GM18499 (cell line): ENCODE measurements at regions not wholly inside any gene's neighbourhood (a gene's known extent, or its start where the extent isn't known, plus 50 kb on each side); places are given as distances from the start of the nearest gene placed in this dataset.

Source experiments
- ATAC-seq: cut with Tn5 transposase; IDR thresholded peaks from one replicate; pipeline ENCODE4 v1.9.1; 2021; ENCODE audit warnings: moderate number of reproducible peaks; ENCODE audit not compliant: insufficient read depth, unreplicated experiment

DNA sequence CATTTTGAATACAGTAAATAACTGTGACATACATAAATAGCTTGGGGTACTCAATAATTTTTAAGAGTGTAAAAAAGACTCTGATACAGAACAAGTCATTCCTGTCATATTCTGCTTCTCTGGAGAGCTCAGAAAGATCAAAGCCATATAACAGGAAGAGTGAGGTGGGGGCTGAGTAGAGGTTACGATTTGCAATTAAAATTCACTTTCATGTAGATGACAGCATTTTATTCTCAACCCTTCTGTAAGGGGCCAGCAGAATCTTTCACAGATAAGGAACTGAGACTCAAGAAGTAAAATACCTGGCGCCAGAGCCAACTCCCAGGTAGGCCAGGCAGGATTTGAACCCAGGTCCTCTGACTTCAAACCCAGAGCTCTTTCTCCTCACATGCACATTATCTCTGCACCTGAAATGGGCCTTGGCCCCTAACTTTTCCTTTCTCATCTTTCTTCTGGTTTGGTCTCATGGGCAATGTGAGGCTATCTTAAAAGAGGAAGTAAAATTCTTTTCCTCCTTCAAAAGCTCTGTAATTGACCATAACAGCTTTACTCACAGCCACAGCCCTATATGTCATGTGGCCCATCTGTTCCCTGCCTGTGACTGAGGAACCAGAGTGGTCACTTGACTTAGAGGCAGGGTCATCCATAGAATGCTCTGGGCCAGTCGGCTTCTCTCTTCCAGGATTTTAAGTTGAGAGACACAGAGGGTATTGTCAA lies 80.9 kb upstream of the SYT6 start:
- peak; percentile 73 for ATAC-seq

DNA sequence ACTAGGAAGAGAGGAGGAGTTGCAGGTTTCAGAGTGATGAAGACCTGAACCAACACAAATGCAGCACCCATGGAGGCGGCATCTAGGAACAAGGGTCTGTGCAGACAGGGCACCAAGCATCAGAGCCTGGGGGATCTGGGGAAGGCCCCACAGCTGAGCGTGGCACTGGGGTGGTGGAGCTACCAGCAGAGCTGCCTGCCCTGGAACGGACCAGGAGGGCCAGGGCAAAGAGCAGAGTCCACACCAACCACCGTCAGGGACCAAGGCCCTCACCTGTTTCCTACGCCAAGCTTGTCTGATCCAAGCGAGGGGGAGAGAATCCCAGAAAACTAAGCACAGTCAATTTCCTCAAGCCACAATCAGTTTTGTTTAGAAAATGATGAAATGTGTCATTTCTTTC lies 79.0 kb upstream of the SYT6 start:
- no peak for ATAC-seq

DNA sequence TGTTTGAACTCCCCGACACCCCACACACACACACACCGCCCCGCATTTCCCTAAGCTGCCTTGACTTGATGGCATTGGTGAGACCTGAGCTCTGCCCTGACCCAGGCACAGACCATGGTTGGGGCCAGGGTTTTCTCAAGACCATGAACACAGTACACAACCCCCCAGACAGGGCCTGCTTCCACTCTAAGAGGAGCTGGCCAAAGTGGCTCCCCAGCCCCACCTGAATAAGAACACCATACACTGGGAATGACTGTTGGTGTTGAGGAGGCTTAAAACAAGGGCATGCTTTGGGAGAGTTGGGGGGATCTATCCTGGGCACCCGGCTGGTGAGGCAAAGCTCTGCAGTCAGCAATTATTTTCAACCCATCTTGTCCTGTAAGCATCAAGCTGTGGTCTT lies 77.6 kb upstream of the SYT6 start:
- ATAC-seq, result no peak

DNA sequence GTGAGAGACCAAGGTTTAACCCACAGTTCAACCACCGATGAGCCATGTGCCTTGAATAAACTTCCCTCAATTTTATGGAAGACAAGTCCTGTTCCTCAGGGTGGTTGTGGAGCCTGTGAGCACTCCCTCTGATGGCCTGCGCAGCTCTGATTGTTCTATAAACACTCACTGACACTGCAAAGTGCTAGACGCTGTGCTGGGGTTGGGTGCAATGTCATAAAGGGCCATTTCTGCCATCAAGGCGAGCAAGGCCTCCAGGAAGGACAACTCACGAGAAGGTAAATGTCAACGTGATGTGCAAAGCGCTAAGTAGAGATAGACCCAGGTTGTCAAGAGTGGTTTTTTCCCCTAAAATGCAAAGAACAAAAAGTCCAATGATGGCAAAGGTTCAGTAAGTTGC lies 75.7 kb upstream of the SYT6 start:
- no peak for ATAC-seq

DNA sequence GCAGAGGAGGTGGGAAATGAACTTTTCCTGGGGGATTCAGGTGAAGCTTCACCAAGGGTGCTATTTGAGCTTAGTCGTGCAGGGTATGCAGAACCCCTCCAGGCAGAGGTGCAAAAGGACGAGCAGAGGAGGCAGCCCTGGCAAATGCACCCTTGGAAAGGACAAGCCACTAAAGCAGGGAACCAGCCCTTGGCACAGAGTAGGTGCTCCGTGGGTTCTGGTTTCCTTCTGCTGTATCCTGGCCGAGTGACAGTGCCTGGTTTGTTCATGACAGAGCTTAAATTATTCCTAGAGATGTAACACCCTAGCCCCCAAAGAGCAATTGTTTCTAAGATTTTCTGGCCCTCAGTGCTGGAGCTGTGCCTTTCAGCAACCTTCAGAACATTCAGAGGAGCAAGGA lies 73.4 kb upstream of the SYT6 start:
- ATAC-seq, result no peak

DNA sequence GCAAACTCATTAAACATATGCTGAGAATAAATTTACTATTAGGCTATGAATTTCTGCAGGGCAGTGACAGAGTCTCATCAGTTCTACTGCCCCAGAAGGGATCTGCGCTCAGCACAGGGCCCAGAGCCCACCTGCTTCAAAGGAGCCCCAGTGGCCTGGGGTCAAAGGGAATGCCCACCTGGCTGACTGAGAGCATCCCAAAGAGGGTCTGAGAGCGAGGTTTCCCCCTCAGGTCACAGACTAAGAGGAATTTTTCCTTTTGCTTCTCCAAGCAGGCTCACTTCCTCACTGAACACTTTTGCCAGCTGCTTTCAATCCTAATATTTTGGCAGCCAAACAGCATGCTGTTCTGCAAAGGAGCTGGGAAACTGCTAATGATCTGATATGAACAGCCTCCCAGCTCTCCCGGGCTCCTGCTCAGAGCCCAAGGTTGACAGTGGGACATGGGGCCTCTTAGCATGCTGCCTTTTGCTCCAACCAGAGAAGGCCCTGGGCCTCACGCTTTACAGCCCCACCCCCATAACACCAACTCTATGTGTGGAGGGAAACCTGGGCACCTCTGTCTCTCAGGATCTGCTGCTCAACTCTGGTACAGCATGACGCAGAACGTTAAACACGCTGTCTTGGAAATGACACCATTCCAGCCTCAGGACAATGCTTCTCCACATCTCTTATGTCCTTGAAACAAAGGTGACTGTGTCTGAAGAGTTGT lies 70.7 kb upstream of the SYT6 start:
- no peak for ATAC-seq

DNA sequence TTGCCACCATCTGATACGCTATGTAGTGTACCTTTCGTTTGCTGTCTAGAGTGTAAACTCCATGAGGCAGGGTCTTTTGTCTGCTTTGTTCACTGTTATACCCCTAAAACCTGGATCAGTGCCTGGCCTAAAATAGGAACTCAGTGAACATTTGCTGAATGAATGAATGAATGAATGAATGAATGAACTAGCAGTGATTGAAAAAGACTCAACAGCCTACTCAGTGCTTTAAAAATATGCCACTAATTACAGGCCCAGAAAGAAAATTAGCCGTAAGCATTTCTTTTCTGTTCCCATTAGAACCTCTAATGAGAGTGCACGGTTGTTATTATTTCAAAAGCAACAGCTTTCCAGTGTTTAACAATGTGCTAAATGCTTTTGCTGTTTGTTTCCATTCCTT lies 69.3 kb upstream of the SYT6 start:
- no peak for ATAC-seq

DNA sequence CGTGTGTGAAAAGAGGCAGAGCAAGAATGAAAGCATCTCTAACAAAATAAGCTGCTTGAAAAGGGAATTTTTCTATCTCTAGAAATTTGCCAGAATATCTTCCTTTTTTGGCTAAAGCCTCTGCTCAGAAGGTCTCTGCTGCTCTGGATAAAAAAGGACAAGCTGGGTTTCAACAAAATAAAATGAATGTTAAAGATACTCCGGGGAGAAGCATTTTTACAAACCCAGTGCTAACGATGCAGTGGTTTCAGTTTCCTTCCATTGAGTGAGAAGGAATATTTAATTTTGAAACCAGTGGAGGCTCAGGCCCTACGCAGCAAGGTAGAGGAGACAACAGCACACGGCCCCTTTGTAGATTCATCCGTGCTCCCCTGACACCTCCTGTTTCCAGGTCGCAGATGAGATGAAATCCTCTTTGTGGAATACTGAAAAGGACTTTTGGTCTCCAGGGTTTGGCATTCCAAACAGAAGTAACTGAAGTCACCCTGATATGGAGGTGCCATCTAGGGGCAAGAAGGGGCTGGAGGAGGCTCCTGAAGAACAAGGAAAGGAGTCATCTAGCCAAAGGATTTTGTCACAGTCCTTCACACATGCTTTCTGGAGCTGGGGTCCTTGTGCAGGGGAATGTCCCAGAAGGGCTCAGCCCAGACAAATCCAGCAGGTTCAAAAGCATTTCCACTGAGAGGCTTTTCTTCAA lies 65.7 kb upstream of the SYT6 start:
- ATAC-seq, result no peak

DNA sequence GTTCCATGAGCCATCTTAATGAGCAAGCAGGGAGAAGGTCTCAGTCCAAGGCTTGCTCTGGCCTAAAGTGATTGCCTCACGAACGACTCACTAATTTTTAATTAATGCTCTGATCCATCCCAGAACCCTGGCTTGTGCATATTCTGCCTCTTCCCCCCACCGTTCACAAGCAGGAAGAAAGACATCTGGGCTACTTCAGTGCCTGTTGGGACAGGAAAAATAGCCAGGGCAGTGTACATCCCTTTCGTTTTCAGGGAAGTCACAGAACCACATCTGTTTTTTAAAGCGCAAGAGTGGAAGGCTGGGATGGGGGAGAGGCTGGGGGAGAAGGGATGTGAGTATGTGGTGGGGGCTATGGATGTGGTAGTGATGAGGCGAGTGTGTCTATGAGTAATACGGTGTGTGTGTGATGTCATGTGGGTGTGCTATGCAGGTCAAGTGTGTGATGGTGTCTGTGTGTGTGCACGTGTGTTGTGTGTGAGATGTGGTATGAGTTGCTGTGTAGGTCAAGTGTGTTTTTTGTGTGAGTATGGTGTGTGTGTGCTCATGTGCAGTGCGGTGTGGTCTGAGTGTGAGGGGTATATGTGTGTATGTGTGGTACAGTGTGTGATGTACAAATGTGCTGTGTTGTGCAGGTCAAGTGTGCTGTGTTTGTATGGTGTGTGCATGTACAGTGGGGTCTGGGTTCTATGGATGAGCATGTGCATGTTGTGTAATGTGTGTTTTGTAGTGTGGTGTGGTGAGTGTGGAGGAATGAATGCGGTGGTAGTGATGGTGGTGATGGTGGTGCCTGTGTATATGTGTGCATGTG lies 64.9 kb upstream of the SYT6 start:
- no peak for ATAC-seq

DNA sequence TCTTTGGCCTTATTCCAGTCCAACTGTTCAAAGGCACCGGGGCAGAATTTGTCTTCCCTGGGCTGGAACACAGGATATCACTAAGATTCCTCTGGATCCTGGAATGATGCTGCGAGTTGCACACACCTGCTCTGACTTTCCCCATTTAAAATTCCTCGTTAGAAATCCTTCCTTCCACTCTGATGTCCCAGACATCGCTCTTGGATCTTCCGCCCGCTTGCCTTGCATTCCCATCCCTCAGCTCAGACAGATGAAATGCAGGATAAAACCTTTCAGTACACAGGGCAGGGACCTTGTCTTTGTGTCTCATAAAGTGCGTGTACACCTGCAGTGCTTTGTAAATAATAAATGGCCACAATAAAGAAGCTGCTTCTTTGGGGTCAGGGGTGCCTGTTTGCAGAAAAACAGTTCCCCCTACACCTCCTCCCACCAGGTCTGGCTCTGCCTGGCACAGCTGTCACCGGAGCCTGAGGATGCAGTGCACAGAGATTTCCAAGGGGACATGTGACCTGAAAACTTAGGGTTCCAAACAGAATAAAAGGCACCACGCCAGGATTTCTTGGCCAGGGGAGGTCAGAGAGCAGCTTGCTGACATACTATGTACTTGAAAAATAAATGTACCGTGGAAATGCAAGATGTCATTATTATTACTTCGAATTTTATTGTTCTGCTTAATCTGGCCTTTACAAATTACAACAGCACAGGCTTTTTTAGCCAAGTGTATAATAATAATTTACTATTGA lies 62.9 kb upstream of the SYT6 start:
- ATAC-seq, result no peak

DNA sequence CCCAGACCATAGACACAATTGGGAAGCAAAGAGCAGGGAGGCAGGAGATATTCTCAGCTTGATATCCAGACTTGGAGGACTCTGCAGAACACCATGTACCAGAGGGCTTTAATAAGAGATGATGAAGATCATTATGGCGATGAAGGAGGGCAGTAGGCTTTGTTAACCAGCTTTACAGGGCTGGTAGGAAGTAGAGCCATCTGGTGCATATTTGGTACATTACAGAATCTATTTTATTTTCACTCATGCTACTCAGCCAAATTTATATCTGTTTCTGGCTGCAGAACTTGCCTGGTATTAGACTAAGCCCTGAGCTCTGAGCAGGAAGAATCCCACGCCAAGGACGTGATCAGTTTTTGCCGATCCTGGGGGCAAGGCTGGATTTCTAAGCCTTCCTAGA lies 61.8 kb upstream of the SYT6 start:
- ATAC-seq, result no peak

DNA sequence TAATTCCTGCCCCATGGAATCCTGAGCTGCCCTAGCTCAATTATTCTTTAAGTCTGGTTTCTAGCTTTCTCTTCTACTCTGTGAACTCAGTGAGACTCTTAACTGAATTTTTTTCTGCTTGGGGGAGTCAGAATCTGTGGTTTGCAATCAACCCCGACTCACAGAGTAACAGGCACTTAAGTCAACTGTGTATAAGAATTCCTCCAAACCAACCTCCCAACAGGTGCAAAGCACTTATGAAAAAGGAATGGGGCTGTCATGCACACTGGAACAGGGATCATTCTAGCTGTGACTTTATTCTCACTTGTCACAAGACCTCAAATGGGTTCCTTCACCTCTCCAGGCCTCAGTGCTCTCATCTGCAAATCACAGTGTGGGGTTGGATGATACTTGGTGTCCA lies 60.3 kb upstream of the SYT6 start:
- no peak for ATAC-seq

DNA sequence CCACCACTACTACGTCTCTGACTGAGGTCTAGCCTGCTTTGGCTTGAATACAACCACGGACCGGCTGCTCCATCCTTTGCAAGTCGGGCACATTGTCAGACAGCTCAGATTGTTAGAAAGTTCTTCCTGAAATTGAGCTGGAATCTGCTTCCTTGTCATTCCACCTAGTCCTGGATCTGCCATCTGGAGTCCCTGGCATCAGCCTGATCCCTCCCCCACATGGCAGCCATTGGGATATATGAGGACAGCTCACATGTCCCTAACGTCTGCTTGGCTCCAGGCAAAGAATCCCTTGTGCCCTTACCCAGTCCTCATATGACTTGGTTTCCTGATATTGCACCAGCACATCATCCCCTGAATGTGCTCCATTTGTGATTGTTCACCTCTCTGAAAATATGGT lies 56.3 kb upstream of the SYT6 start:
- no peak for ATAC-seq

DNA sequence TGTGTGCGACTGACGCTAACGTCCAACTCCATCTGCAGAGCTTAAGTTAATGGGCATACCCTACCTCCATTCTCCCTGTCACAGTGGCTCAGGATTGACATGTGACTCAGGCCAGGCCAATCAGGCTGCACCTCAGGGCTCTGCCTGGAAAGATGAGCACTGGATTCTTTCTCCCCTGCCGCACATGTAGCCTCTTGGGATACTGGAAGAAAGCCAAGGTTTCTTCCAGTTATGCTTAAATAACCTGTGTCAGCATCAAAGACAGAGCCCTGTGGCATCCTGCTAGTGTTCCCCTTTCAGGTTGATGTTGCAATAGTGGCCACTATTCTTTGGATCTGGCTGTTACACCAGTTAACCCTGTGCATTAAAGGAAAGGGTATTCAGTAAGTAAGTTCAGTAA lies 55.0 kb upstream of the SYT6 start:
- ATAC-seq, result no peak

DNA sequence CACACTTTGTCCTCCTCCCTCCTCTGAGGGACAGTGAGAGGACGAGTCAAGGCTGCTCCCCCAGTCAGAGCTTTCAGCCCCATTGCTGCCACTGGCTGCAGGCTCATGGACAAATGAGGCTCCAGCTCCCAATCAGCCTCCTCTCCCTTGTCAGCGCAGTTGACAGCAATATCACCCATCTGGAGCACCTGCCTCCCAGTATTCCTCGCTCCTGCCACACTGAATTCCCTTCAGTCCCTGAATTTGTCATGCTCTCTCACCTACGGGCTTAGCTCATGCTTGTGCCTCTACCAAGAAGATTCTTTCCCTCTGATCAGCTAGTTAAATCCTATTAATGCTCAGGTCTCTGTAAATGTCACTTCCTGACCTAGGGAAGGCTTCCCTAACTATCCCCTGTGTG lies 54.4 kb upstream of the SYT6 start:
- no peak for ATAC-seq

DNA sequence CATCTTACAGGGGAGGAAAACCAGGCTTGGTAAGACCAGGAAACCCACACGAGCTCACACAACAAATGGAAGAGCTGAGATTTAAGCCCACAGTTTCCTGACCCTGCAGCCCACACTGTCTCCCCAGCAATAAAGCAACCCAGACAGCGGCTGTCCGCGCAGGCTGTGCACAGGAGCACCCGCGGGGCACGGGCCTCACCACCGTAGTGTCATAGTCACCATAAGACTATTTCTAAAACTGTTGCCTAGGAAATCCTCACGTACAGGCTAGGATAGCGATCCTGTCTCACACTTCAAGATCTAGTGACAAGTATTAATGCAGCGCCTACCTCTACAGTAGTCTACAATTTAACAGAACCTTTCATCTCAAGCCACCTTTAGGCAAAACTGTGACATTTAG lies 54.0 kb upstream of the SYT6 start:
- ATAC-seq, result no peak

DNA sequence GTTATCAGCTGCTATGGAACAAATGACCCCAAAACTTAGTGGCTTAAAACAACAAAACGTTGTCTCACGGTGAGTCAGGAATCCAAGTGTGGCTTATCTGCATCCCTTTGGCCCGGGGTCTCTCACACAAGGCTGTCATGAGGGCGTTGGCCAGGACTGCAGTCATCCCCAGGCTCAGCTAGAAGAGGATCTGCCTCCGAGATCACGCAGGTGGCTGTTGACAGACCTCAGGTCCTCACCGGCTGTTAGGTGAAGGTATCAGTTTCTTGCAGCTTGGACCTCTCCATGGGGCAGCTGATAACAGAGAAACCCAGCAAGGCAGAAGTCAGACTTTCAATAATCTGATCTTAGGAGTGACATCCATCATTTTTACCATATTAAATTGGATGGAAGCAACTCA lies 52.7 kb upstream of the SYT6 start:
- ATAC-seq, result no peak

DNA sequence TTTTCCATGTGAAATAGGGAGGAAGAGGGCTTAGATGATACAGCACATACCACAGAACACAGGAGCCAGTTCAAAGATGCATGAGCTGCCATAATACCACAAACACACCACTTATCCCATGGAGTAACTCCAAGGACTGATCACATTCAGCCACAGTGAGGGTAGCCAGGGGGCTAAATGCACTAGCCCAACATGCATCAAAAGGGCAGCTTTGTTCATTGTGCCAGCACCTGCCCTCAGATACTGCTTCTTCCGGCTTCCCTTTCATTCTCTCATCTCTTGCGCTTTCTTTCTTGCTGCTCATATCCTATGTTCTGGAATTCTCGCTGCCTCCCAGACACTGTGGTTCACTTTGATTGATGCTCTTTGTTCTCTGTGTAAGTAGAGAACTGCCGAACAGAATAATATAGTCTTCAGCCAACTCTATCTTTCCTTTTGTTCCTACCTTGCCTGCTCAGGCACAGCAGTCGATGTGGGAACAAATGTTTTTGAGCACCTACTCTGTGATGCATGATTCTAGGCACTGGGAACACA lies 50.0 kb upstream of the SYT6 start:
- no peak for ATAC-seq
